ENCODE measurements at regions not wholly inside any gene's neighbourhood (a gene's known extent, or its start where the extent isn't known, plus 50 kb on each side); places are given as distances from the start of the nearest gene placed in this dataset.

DNA sequence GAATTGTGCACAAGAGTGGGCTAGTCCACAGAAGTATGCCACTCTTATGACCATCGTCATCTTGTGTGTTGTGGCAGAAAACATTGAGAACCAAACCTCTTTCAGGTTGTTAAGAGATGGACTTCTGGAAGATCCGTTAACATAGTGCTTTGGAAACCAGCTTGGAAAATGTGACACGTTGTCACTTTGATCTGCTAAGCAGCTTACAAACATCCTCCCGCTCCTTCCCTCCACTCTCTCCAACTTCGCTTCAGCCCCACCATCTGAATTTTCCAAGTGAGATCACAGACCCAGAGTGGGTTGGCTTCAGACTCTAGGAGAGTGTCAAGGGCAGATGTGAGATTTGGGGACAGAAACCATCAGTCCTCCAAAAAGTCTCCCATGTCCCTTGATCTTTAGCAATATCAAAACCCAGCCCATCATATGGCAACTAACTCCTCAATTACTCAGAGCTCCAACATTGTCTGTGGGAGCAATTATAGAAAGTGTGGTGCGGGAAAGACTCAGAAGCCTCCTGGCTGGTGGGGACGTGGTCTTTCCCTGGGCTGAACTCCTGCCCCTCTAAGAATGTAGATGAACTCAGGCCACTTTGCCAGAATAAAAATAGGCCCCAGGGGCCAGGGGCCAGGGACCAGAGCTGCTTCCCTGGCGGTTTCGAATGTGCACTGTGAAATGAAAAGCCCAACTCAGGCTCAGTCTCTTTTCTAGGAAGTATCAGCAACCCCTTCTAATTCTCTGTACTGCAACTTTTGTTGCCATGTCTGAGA is 129.5 kb downstream of the SLC38A6 start:
- DNase-seq, result no peak
- peaks cover 3% of the 10 kb centered on the region for H3K4me1 Mint-ChIP-seq
- H3K36me3 Mint-ChIP-seq (ENCODE audit: low read depth), result no peaks in the 10 kb centered on the region
- H3K27ac Mint-ChIP-seq, result no peak overlapping the region
- no peak overlapping the region for H3K4me3 Mint-ChIP-seq
- intact Hi-C loops (cut with micrococcal nuclease), result no loop called here
- peaks cover 12% of the 10 kb centered on the region for H3K9me3 Mint-ChIP-seq
- no peaks in the 10 kb centered on the region for H3K27me3 Mint-ChIP-seq

DNA sequence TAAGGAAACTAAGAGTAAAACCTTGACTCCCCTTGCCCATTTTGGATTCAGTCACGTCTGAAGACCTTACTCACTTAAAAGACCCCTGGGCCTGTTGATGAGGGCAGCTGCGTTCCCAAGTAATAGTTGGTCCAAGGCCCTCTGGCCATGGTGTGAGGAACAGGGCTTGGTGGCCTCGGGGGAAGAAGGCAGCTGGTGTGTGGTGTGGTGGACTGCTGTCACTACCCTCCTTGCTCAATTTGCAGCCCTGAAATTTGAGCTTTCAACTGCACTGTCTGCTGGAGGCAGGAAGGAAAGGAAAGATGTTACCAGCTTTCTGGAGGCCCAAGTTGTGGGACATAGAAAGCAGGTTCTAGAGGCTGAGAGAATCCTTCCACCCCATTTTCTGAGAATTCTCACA is 128.2 kb downstream of the SLC38A6 start:
- Mint-ChIP-seq H3K36me3 (ENCODE audit: low read depth) (peaks cover 3% of the 10 kb centered on the region), H3K9me3 (peaks cover 4% of the 10 kb centered on the region)
- intact Hi-C loops (cut with micrococcal nuclease), result loop anchor here (10.0 kb wide), 1 partner anchor 234 kb away; no protein-coding TSS in a partner anchor

DNA sequence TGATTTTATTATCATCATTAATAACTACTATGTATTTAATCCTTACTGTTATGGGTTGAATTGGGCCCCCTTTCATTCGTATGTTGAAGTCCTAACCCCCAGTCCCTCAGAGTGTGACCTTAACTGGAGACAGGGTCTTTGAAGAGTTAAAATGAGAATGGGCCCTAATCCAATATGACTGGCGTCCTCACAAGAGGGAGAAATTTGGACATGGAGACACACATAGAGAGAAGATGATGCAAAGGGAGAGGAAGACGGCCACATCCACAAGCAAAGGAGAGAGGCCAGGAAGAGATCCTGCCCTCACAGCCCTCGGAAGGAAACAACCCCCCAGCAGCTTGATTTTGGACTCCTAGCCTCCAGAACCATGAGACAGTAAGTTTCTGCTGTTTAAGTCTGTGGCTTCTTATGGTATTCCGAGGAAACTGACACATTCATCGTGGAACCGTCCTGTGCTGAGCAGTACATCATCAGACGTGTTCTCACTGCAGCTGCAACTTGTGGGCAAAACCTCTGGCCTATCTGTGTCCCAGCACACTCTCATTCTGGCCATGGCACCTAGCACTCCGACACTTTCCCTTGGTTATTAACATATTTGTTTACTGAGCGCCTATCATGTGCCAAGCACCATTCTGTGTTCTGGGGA is 127.6 kb downstream of the SLC38A6 start:
- DNase-seq, result no peak
- H3K9me3 Mint-ChIP-seq, result peaks cover 4% of the 10 kb centered on the region
- H3K4me1 Mint-ChIP-seq, result peaks cover 8% of the 10 kb centered on the region
- no peak overlapping the region for H3K4me3 Mint-ChIP-seq
- no peak overlapping the region for H3K27ac Mint-ChIP-seq
- peaks cover 3% of the 10 kb centered on the region for H3K36me3 Mint-ChIP-seq (ENCODE audit: low read depth)
- H3K27me3 Mint-ChIP-seq, result no peaks in the 10 kb centered on the region
- intact Hi-C loops (cut with micrococcal nuclease), result loop anchor here (10.0 kb wide), 1 partner anchor 234 kb away; no protein-coding TSS in a partner anchor

More for the DNA sequence above, 128.2 kb downstream of the SLC38A6 start:
- H3K4me1 Mint-ChIP-seq, result peaks cover 4% of the 10 kb centered on the region
- DNase-seq, result no peak
- no peak overlapping the region for H3K4me3 Mint-ChIP-seq
- no peak overlapping the region for H3K27ac Mint-ChIP-seq
- no peaks in the 10 kb centered on the region for H3K27me3 Mint-ChIP-seq

DNA sequence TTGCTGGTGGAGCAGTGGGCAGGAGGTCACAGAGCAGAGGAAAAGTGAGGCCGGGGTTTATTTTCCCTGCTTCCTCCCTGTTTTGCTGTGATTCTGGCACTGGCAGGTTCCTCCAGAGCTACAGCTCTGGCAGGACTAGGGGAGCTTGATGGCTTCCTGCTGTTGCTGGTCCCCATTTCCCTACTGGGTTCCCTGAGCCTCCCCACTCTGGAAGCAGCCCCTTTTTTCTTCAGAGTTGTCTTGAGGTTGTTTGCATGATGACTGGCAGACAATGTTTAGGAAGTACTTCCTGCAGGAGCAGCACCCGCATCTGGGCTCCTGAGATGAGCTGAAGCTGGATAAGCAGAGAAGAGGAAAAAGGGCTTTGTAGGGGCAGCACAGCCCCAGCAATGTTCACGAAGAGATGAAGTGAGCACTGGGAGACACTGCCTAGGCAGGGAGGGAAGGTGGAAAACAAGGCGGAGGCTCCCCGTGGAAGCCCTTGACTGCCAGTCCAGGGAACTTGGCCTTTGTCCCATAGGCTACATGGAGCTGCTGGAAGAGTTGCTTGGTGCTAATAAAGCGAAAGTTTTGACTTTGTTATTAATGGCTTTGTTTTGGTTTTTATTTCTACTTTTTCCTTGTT is 126.9 kb downstream of the SLC38A6 start:
- Mint-ChIP-seq H3K27ac (no peak overlapping the region), H3K36me3 (ENCODE audit: low read depth) (peaks cover 3% of the 10 kb centered on the region), H3K4me1 (peaks cover 14% of the 10 kb centered on the region), H3K4me3 (no peak overlapping the region), H3K9me3 (peaks cover 4% of the 10 kb centered on the region), H3K27me3 (no peaks in the 10 kb centered on the region)
- intact Hi-C loops (cut with micrococcal nuclease), result loop anchor here (10.0 kb wide), 1 partner anchor 233 kb away; no protein-coding TSS in a partner anchor
- DNase-seq, result no peak

DNA sequence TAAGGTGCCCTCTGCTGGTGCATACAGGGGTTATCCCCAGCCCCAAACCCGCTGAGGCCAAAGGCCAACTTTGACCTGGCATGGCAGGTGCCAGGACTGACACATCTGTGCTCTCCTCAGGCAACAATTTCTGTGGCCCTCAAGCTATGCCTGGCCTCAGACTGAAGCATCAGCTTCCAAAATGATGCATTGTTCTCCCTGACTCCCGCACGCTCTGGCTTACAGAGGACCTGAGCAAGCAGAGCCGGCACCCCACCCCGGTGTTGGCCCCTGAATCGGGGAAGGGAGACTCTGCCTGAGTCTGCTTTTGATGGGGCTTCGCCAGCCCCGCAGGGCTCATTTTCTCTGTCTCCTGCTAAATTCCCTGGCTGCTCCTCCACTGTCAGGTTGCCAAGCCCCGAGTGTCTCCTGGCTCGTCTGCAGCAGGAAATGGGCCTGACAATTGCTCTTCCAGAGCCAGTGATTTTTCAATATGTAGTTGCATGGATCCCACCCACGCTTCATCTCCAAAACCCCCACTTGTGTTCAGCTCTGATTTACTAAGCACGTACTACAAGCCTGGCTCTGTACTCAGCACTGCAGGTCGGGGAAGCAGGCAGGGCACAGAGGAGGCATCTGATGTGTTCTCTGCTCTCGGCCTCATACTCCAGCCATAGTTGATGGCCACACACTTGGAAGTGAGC is 126.1 kb downstream of the SLC38A6 start:
- H3K9me3 Mint-ChIP-seq, result peaks cover 4% of the 10 kb centered on the region
- intact Hi-C loops (cut with micrococcal nuclease), result loop anchor here (10.0 kb wide), 1 partner anchor 232 kb away; no protein-coding TSS in a partner anchor
- no peak overlapping the region for H3K4me3 Mint-ChIP-seq
- no peak for DNase-seq
- H3K27me3 Mint-ChIP-seq, result no peaks in the 10 kb centered on the region
- H3K36me3 Mint-ChIP-seq (ENCODE audit: low read depth), result peaks cover 3% of the 10 kb centered on the region
- H3K4me1 Mint-ChIP-seq, result peaks cover 23% of the 10 kb centered on the region
- no peak overlapping the region for H3K27ac Mint-ChIP-seq

DNA sequence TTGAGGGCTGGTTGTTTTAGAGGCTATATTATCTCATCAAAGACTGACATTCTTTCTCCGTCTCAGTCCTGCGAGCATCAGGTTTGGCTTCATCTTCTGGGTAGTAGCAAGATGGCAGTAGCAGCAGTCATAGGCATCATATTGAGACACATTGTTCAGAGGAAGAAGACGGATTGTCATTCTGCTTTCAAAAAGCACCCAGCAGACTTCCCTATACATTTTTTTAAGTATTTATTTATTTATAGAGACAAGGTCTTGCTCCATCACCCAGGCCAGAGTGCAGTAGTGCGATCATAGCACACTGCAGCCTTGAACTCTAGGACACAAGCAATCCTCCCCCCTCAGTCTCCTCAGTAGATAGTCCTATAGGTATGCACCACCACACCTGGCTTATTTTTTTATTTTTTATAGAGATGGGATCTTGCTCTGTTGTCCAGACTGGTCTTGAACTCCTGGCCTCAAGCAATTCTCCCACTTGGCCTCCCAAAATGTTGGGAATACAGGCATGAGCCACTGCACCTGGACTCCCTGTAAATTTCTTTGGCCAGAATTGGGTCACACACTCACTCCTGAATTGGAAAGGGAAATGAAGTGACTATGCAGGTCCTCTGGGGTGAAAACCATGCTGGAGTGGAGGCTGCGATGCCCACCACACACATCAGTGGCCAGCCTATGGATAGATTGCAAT is 125.4 kb downstream of the SLC38A6 start:
- no peak overlapping the region for H3K4me3 Mint-ChIP-seq
- intact Hi-C loops (cut with micrococcal nuclease), result loop anchor here (10.0 kb wide), 1 partner anchor 232 kb away; no protein-coding TSS in a partner anchor
- peaks cover 25% of the 10 kb centered on the region for H3K4me1 Mint-ChIP-seq
- DNase-seq, result no peak
- H3K27ac Mint-ChIP-seq, result no peak overlapping the region
- peaks cover 4% of the 10 kb centered on the region for H3K9me3 Mint-ChIP-seq
- no peaks in the 10 kb centered on the region for H3K27me3 Mint-ChIP-seq
- peaks cover 3% of the 10 kb centered on the region for H3K36me3 Mint-ChIP-seq (ENCODE audit: low read depth)

DNA sequence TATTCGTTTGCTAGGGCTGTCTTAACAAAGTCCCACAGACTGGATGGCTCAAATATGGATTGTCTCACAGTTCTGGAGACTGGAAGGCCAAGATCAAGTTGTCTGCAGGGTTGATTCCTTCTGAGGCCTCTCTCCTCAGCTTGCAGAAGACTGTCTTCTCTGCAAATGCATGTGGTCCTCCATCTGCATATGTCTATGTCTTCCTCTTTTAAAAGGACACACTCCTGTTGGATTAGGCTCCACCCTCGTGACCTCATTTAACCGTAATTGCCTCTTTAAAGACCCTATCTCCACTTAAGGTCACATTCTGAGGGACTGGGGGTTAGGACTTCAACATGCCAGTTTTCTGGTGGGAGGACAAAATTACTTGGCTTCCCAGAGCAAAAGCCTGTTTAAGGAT is 123.3 kb downstream of the SLC38A6 start:
- no peak for DNase-seq
- intact Hi-C loops (cut with micrococcal nuclease), result loop anchor here (5.0 to 10.0 kb wide), 3 partner anchors 143 to 230 kb away; no protein-coding TSS in a partner anchor
- H3K27ac Mint-ChIP-seq, result peak overlapping the region; percentile 90

DNA sequence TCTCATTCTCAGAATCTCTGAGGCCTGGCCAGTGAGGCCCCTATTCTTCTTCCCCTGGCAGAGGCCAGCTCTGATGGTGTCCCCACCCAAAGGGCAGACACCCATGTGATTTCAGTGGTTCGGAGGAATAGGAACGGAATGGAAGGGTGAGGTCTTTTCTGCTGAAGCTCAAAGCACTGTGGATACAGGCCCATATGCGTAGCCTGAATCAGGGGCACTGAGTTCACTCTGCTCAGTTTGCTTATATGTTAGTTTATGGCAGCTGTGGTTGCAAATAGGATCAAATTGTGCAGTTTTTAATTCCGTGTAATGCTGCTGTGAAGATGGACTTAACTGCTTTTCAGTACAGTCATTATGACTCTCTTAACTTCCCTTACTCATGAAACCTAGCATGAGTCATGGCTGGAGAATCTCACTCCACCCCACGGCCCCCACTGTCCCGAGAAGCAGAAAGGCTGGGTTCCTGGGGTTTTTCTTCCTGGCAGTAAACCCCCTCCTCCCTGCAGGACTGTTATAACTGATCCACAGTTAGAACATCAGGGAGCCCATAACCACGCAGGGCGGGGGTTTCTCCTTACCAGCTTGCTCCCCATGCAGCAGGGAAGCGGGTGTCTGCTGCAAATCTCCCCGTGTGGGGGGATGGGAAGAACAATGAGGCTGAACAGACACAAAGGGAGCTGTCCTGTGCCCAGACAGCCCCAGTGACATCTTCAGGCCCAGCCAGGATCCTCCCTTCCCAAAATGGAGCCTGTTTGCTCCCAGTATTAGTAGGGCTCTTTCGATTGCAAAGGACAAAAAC is 122.7 kb downstream of the SLC38A6 start:
- H3K4me3 Mint-ChIP-seq, result peak overlapping the region; percentile 24
- intact Hi-C loops (cut with micrococcal nuclease), result loop anchor here (1.0 to 10.0 kb wide), 4 partner anchors 75 to 229 kb away; no protein-coding TSS in a partner anchor
- H3K27ac Mint-ChIP-seq, result peak overlapping the region; percentile 90
- peaks cover 24% of the 10 kb centered on the region for H3K4me1 Mint-ChIP-seq
- H3K9me3 Mint-ChIP-seq, result peaks cover 4% of the 10 kb centered on the region
- H3K36me3 Mint-ChIP-seq (ENCODE audit: low read depth), result peaks cover 3% of the 10 kb centered on the region
- DNase-seq, result peak; percentile 76
- H3K27me3 Mint-ChIP-seq, result no peaks in the 10 kb centered on the region

More for the DNA sequence above, 123.3 kb downstream of the SLC38A6 start:
- peaks cover 3% of the 10 kb centered on the region for H3K36me3 Mint-ChIP-seq (ENCODE audit: low read depth)
- H3K4me3 Mint-ChIP-seq, result no peak overlapping the region
- no peaks in the 10 kb centered on the region for H3K27me3 Mint-ChIP-seq
- H3K9me3 Mint-ChIP-seq, result peaks cover 4% of the 10 kb centered on the region
- peaks cover 24% of the 10 kb centered on the region for H3K4me1 Mint-ChIP-seq

DNA sequence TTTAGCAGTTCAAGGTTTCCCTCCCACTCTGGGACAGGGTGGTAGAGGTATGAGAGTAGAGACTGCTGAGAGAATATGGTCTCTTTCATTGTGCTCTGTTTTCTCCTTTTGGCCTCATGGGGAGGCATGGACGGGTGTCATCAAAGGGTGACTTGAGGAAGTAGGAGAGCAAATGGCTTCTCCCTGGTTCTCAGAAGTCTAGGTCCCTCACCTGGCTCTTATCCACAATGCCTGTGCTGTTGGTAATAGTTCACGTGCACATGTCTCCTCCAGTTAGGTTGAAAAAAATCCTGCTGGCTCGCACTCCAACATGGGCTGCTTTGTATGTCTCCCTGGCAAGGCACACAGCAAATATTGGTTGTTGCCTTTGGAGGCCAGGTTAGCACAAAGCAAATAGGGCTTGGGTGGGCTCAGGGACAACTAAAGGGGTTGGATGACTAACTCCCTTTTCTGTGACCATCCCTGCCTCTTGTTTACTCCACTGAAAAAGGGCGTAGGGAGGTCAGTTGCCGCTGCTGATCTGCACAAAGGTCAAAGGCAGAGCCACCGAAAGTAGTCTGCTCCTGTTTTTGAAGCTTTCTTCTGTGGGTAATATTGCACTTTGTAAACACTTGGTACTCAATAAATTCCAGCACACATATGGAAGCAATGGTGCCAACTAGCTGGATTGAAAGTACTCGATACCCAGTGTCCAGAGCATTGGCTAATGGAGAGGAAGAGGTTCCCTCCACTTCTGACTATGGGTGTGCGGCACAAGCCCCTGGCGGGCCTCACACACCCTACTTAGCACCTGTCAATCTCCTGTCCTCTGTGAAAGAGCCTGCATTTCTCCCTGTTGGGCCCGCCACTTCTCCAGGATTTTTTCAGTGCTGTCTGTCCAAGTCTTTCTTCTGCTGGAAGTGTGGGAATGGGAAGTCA is 121.8 kb downstream of the SLC38A6 start:
- intact Hi-C loops (cut with micrococcal nuclease), result loop anchor here (1.0 to 10.0 kb wide), 4 partner anchors 75 to 228 kb away; no protein-coding TSS in a partner anchor
- H3K27me3 Mint-ChIP-seq, result no peaks in the 10 kb centered on the region
- peak overlapping the region; percentile 90 for H3K27ac Mint-ChIP-seq
- peak overlapping the region; percentile 24 for H3K4me3 Mint-ChIP-seq
- DNase-seq, result no peak
- H3K36me3 Mint-ChIP-seq (ENCODE audit: low read depth), result peaks cover 3% of the 10 kb centered on the region
- peaks cover 4% of the 10 kb centered on the region for H3K9me3 Mint-ChIP-seq
- H3K4me1 Mint-ChIP-seq, result peaks cover 24% of the 10 kb centered on the region

Data from activated CD4-positive, alpha-beta T cell treated with anti-CD3 and anti-CD28 coated beads, Interleukin-2, amount 10 ng/mL, durations not matched to agents 24 days and 14 days (primary cell).